GM19463 (cell line): ENCODE measurements at regions not wholly inside any gene's neighbourhood (a gene's known extent, or its start where the extent isn't known, plus 50 kb on each side); places are given as distances from the start of the nearest gene placed in this dataset.

ENCODE experiments used
- ATAC-seq: cut with Tn5 transposase; IDR thresholded peaks from one replicate; pipeline ENCODE4 v1.9.1; 2021; ENCODE audit warnings: mild to moderate bottlenecking, moderate library complexity; ENCODE audit not compliant: unreplicated experiment

GRCh38 chr2:236743039-236743920 is 173.7 kb downstream of the ACKR3 start:
- ATAC-seq, result no peak

GRCh38 chr2:236743921-236744280 is 174.3 kb downstream of the ACKR3 start:
- ATAC-seq, result no peak

- no peak for ATAC-seq
Observed at GRCh38 chr2:236744281-236744705, 174.7 kb downstream of the ACKR3 start.

- no peak for ATAC-seq
Observed at GRCh38 chr2:236744716-236745115, 175.1 kb downstream of the ACKR3 start.

- ATAC-seq, result no peak
Observed at GRCh38 chr2:236745420-236746210, 176.0 kb downstream of the ACKR3 start.

- no peak for ATAC-seq
Observed at GRCh38 chr2:236746833-236747232, 177.2 kb downstream of the ACKR3 start.

GRCh38 chr2:236747426-236747825 is 177.8 kb downstream of the ACKR3 start:
- ATAC-seq, result no peak

GRCh38 chr2:236747925-236748324 is 178.3 kb downstream of the ACKR3 start:
- no peak for ATAC-seq

- ATAC-seq, result no peak
Observed at GRCh38 chr2:236748385-236748784, 178.8 kb downstream of the ACKR3 start.

- no peak for ATAC-seq
Observed at GRCh38 chr2:236748801-236749200, 179.2 kb downstream of the ACKR3 start.

- no peak for ATAC-seq
Observed at GRCh38 chr2:236749346-236749745, 179.7 kb downstream of the ACKR3 start.

- ATAC-seq, result no peak
Observed at GRCh38 chr2:236752096-236752495, 182.5 kb downstream of the ACKR3 start.

- no peak for ATAC-seq
Observed at GRCh38 chr2:236753606-236754270, 184.1 kb downstream of the ACKR3 start.

GRCh38 chr2:236754271-236754944 is 184.8 kb downstream of the ACKR3 start:
- no peak for ATAC-seq

- no peak for ATAC-seq
Observed at GRCh38 chr2:236755278-236755840, 185.7 kb downstream of the ACKR3 start.

- ATAC-seq, result no peak
Observed at GRCh38 chr2:236758406-236758805, 188.8 kb downstream of the ACKR3 start.

- ATAC-seq, result no peak
Observed at GRCh38 chr2:236760246-236760645, 190.6 kb downstream of the ACKR3 start.

GRCh38 chr2:236761358-236761757 is 191.7 kb downstream of the ACKR3 start:
- no peak for ATAC-seq

- no peak for ATAC-seq
Observed at GRCh38 chr2:236762628-236763027, 193.0 kb downstream of the ACKR3 start.

GRCh38 chr2:236763857-236764256 is 194.2 kb downstream of the ACKR3 start:
- no peak for ATAC-seq

- no peak for ATAC-seq
Observed at GRCh38 chr2:236764716-236765115, 195.1 kb downstream of the ACKR3 start.
